T-helper 17 cell (primary cell): ENCODE measurements at regions not wholly inside any gene's neighbourhood (a gene's known extent, or its start where the extent isn't known, plus 50 kb on each side); places are given as distances from the start of the nearest gene placed in this dataset.
A peak's percentile ranks its signal among the peaks of the same experiment; 100 is the strongest.
"Not testable (repeated sequence)": the region's sequence is repeated elsewhere in the genome, so short reads cannot be mapped to it uniquely, and the experiment has no call there.

Experiments
- ATAC-seq: fragments of 150-1000 bp; cut with Tn5 transposase; 2 replicates; pipeline ENCODE4 v1.10.0; 2021; ENCODE audit warnings: mild to moderate bottlenecking, moderate library complexity
- DNase-seq, 3 donors: peaks; one replicate each; pipeline versions ENCODE4 v3.0.0 to v3.0.0-alpha.2; 2020 to 2021
- H3K9me3 ChIP-seq: one replicate; pipeline ENCODE4 v1.7.0; 2013; ENCODE audit warnings: low read length, mild to moderate bottlenecking; ENCODE audit not compliant: control insufficient read depth, poor library complexity, severe bottlenecking
- H3K27ac Mint-ChIP-seq: one replicate; pipeline ENCODE4 v1.8.0; 2022; ENCODE audit warnings: mild to moderate bottlenecking, moderate library complexity, mixed read lengths
- H3K27me3 Mint-ChIP-seq: one replicate; pipeline ENCODE4 v1.8.0; 2022; ENCODE audit warnings: mixed read lengths
- H3K36me3 Mint-ChIP-seq: one replicate; pipeline ENCODE4 v1.8.0; 2022; ENCODE audit warnings: low read depth, mixed read lengths
- H3K4me1 Mint-ChIP-seq: one replicate; pipeline ENCODE4 v1.8.0; 2022; ENCODE audit warnings: mild to moderate bottlenecking, mixed read lengths
- H3K4me3 Mint-ChIP-seq: one replicate; pipeline ENCODE4 v1.8.0; 2022; ENCODE audit warnings: mild to moderate bottlenecking, moderate library complexity, mixed read lengths

- Mint-ChIP-seq H3K4me3 (no peak overlapping the region), H3K27me3 (no peaks in the 10 kb centered on the region), H3K4me1 (no peaks in the 10 kb centered on the region), H3K27ac (no peak overlapping the region), H3K36me3 (no peaks in the 10 kb centered on the region)
- DNase-seq = no peak
- ATAC-seq = no peak
- no peaks in the 10 kb centered on the region for H3K9me3 ChIP-seq
Measured at GRCh38 chr2:37766106-37766505, 94.7 kb upstream of the CDC42EP3 start.

GRCh38 chr2:37767046-37767445 is 95.6 kb upstream of the CDC42EP3 start:
- ATAC-seq (no peak), DNase-seq (no peak)
- Mint-ChIP-seq H3K27ac (peak overlapping the region; percentile 39), H3K4me3 (no peak overlapping the region), H3K4me1 (peaks cover 2% of the 10 kb centered on the region), H3K27me3 (no peaks in the 10 kb centered on the region), H3K36me3 (no peaks in the 10 kb centered on the region)
- H3K9me3 ChIP-seq = no peaks in the 10 kb centered on the region

GRCh38 chr2:37767959-37768925 is 96.8 kb upstream of the CDC42EP3 start:
- H3K4me3 Mint-ChIP-seq = no peak overlapping the region
- H3K27ac Mint-ChIP-seq = no peak overlapping the region
- no peaks in the 10 kb centered on the region for H3K9me3 ChIP-seq
- no peak for DNase-seq
- H3K36me3 Mint-ChIP-seq = no peaks in the 10 kb centered on the region
- no peak for ATAC-seq
- H3K4me1 Mint-ChIP-seq = peaks cover 4% of the 10 kb centered on the region
- H3K27me3 Mint-ChIP-seq = no peaks in the 10 kb centered on the region

- Mint-ChIP-seq H3K27ac (no peak overlapping the region), H3K4me3 (no peak overlapping the region), H3K36me3 (no peaks in the 10 kb centered on the region), H3K27me3 (no peaks in the 10 kb centered on the region), H3K4me1 (peaks cover 4% of the 10 kb centered on the region)
- H3K9me3 ChIP-seq = no peaks in the 10 kb centered on the region
- no peak for DNase-seq
- ATAC-seq = no peak
Measured at GRCh38 chr2:37769551-37769950, 98.1 kb upstream of the CDC42EP3 start.

GRCh38 chr2:37770797-37771196 is 99.4 kb upstream of the CDC42EP3 start:
- H3K36me3 Mint-ChIP-seq = peaks cover 2% of the 10 kb centered on the region
- H3K27ac Mint-ChIP-seq = no peak overlapping the region
- no peaks in the 10 kb centered on the region for H3K9me3 ChIP-seq
- DNase-seq = no peak
- peaks cover 4% of the 10 kb centered on the region for H3K4me1 Mint-ChIP-seq
- no peaks in the 10 kb centered on the region for H3K27me3 Mint-ChIP-seq
- no peak for ATAC-seq
- no peak overlapping the region for H3K4me3 Mint-ChIP-seq

GRCh38 chr2:37771600-37772088 is 100.2 kb upstream of the CDC42EP3 start:
- DNase-seq = no peak
- ATAC-seq = no peak
- no peaks in the 10 kb centered on the region for H3K27me3 Mint-ChIP-seq

GRCh38 chr2:37773371-37774130 is 102.1 kb upstream of the CDC42EP3 start:
- Mint-ChIP-seq H3K36me3 (peaks cover 2% of the 10 kb centered on the region), H3K4me1 (peaks cover 4% of the 10 kb centered on the region), H3K4me3 (no peak overlapping the region), H3K27me3 (no peaks in the 10 kb centered on the region), H3K27ac (no peak overlapping the region)
- ATAC-seq (no peak), DNase-seq (no peak)
- no peaks in the 10 kb centered on the region for H3K9me3 ChIP-seq

More at GRCh38 chr2:37771600-37772088, 100.2 kb upstream of the CDC42EP3 start:
- Mint-ChIP-seq H3K4me3 (no peak overlapping the region), H3K4me1 (peaks cover 4% of the 10 kb centered on the region), H3K36me3 (peaks cover 2% of the 10 kb centered on the region), H3K27ac (no peak overlapping the region)
- no peaks in the 10 kb centered on the region for H3K9me3 ChIP-seq

- DNase-seq, H3K27me3 Mint-ChIP-seq, H3K27ac Mint-ChIP-seq, H3K36me3 Mint-ChIP-seq, H3K4me1 Mint-ChIP-seq, H3K9me3 ChIP-seq, ATAC-seq, H3K4me3 Mint-ChIP-seq: not testable (repeated sequence)
Measured at GRCh38 chr2:37774171-37774944, 102.9 kb upstream of the CDC42EP3 start.

GRCh38 chr2:37774976-37775907 is 103.8 kb upstream of the CDC42EP3 start:
- H3K4me1 Mint-ChIP-seq = peaks cover 4% of the 10 kb centered on the region
- H3K27ac Mint-ChIP-seq = no peak overlapping the region
- H3K9me3 ChIP-seq = no peaks in the 10 kb centered on the region
- DNase-seq (no peak), ATAC-seq (no peak)
- no peak overlapping the region for H3K4me3 Mint-ChIP-seq
- no peaks in the 10 kb centered on the region for H3K27me3 Mint-ChIP-seq
- peaks cover 2% of the 10 kb centered on the region for H3K36me3 Mint-ChIP-seq

- H3K27ac Mint-ChIP-seq = no peak overlapping the region
- H3K4me3 Mint-ChIP-seq = no peak overlapping the region
- peaks cover 2% of the 10 kb centered on the region for H3K36me3 Mint-ChIP-seq
- H3K9me3 ChIP-seq = no peaks in the 10 kb centered on the region
- peaks cover 4% of the 10 kb centered on the region for H3K4me1 Mint-ChIP-seq
- no peak for DNase-seq
- ATAC-seq = no peak
- no peaks in the 10 kb centered on the region for H3K27me3 Mint-ChIP-seq
Measured at GRCh38 chr2:37775908-37776250, 104.4 kb upstream of the CDC42EP3 start.

GRCh38 chr2:37776487-37776886 is 105.0 kb upstream of the CDC42EP3 start:
- DNase-seq = no peak
- no peak overlapping the region for H3K27ac Mint-ChIP-seq
- no peaks in the 10 kb centered on the region for H3K9me3 ChIP-seq
- H3K27me3 Mint-ChIP-seq = no peaks in the 10 kb centered on the region
- H3K4me3 Mint-ChIP-seq = no peak overlapping the region
- peaks cover 4% of the 10 kb centered on the region for H3K4me1 Mint-ChIP-seq
- no peak for ATAC-seq
- H3K36me3 Mint-ChIP-seq = peaks cover 2% of the 10 kb centered on the region

- Mint-ChIP-seq H3K4me1 (no peaks in the 10 kb centered on the region), H3K36me3 (peaks cover 5% of the 10 kb centered on the region), H3K27ac (no peak overlapping the region), H3K27me3 (no peaks in the 10 kb centered on the region), H3K4me3 (no peak overlapping the region)
- DNase-seq (no peak), ATAC-seq (no peak)
- no peaks in the 10 kb centered on the region for H3K9me3 ChIP-seq
Measured at GRCh38 chr2:37779139-37779538, 107.7 kb upstream of the CDC42EP3 start.
